ENCODE measurements at regions not wholly inside any gene's neighbourhood (a gene's known extent, or its start where the extent isn't known, plus 50 kb on each side); places are given as distances from the start of the nearest gene placed in this dataset.

DNA sequence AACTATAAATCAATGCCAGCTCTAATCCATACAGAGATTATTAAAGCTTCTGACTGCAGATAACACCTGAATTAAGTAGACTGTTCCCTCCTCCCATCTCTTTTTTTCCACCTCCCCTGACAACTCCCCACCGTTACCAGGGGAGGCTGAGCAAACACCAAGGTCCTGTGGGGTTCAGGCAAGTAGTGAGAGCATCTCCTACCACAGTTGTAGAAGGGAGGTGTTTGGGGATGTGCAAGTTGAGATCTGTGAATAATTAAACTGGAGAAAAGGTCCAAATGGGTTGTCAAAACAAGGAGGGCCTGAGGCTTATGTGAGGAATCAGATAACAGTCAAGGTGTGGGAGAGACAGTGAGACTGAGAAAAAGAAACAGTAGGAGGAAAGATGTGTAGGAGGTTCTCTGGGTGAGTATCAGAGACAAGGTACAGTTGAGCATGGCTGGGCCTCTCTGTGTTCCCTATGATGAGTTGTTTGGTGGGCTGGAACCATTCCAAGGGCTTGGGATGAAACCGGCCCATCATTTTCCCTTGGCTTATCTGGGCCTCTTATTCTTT is 194.6 kb downstream of the CYRIA start:
- Mint-ChIP-seq H3K4me3 (no peak overlapping the region), H3K9me3 (no peaks in the 10 kb centered on the region), H3K4me1 (no peaks in the 10 kb centered on the region), H3K27me3 (peaks cover 3% of the 10 kb centered on the region), H3K27ac (no peak overlapping the region), H3K36me3 (ENCODE audit: low read depth) (no peaks in the 10 kb centered on the region)
- intact Hi-C loops (cut with micrococcal nuclease), result no loop called here
- DNase-seq (no peak), ATAC-seq (ENCODE audit: low read depth) (no peak)
- ChIA-PET POLR2A (no interaction called here), CTCF (no interaction called here)
- TF ChIP-seq, protein P1, sequence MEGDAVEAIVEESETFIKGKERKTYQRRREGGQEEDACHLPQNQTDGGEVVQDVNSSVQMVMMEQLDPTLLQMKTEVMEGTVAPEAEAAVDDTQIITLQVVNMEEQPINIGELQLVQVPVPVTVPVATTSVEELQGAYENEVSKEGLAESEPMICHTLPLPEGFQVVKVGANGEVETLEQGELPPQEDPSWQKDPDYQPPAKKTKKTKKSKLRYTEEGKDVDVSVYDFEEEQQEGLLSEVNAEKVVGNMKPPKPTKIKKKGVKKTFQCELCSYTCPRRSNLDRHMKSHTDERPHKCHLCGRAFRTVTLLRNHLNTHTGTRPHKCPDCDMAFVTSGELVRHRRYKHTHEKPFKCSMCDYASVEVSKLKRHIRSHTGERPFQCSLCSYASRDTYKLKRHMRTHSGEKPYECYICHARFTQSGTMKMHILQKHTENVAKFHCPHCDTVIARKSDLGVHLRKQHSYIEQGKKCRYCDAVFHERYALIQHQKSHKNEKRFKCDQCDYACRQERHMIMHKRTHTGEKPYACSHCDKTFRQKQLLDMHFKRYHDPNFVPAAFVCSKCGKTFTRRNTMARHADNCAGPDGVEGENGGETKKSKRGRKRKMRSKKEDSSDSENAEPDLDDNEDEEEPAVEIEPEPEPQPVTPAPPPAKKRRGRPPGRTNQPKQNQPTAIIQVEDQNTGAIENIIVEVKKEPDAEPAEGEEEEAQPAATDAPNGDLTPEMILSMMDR (IDR thresholded peaks at IDR 0.05), result no peak

DNA sequence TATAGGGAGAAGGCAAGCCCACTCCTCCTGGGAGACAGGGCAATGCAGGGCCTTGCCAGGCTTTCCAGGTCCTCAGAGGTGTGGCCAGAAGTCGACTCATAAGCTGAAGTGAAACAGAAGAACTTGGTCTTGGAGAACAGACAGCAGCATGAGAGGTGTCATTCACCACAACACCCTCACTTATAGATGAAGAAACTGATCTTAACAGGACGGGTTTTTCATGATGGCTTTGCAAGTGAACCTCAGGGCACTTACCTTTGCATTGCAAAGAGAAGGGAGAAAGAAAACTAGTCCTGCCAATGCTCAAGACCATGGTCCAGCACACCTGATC is 198.8 kb downstream of the CYRIA start:
- H3K4me3 Mint-ChIP-seq, result no peak overlapping the region

GRCh38 chr2:16466133-16466820 is 199.4 kb downstream of the CYRIA start:
- H3K4me3 Mint-ChIP-seq, result no peak overlapping the region
- TF ChIP-seq, protein P1 (IDR thresholded peaks at IDR 0.05), result no peak
- H3K27me3 Mint-ChIP-seq, result peaks cover 11% of the 10 kb centered on the region
- intact Hi-C loops (cut with micrococcal nuclease), result no loop called here
- no peak overlapping the region for H3K27ac Mint-ChIP-seq
- POLR2A ChIA-PET, result no interaction called here
- no peaks in the 10 kb centered on the region for H3K36me3 Mint-ChIP-seq (ENCODE audit: low read depth)
- DNase-seq (no peak), ATAC-seq (ENCODE audit: low read depth) (no peak)
- no peaks in the 10 kb centered on the region for H3K4me1 Mint-ChIP-seq
- CTCF ChIA-PET, result no interaction called here
- no peaks in the 10 kb centered on the region for H3K9me3 Mint-ChIP-seq

More for the DNA sequence above, 198.8 kb downstream of the CYRIA start:
- no peaks in the 10 kb centered on the region for H3K4me1 Mint-ChIP-seq
- intact Hi-C loops (cut with micrococcal nuclease), result no loop called here
- no peaks in the 10 kb centered on the region for H3K9me3 Mint-ChIP-seq
- peaks cover 11% of the 10 kb centered on the region for H3K27me3 Mint-ChIP-seq
- POLR2A ChIA-PET, result no interaction called here
- CTCF ChIA-PET, result no interaction called here
- TF ChIP-seq, protein P1 (IDR thresholded peaks at IDR 0.05), result no peak
- no peaks in the 10 kb centered on the region for H3K36me3 Mint-ChIP-seq (ENCODE audit: low read depth)
- ATAC-seq (ENCODE audit: low read depth), result no peak
- DNase-seq, result no peak
- no peak overlapping the region for H3K27ac Mint-ChIP-seq

GRCh38 chr2:16464641-16465040 is 201.0 kb downstream of the CYRIA start:
- TF ChIP-seq, protein P1 (IDR thresholded peaks at IDR 0.05), result no peak
- ChIA-PET CTCF (no interaction called here), POLR2A (no interaction called here)
- intact Hi-C loops (cut with micrococcal nuclease), result no loop called here
- no peaks in the 10 kb centered on the region for H3K9me3 Mint-ChIP-seq
- no peaks in the 10 kb centered on the region for H3K4me1 Mint-ChIP-seq
- peaks cover 10% of the 10 kb centered on the region for H3K27me3 Mint-ChIP-seq
- DNase-seq, result no peak
- H3K36me3 Mint-ChIP-seq (ENCODE audit: low read depth), result no peaks in the 10 kb centered on the region
- ATAC-seq (ENCODE audit: low read depth), result no peak
- no peak overlapping the region for H3K4me3 Mint-ChIP-seq
- H3K27ac Mint-ChIP-seq, result no peak overlapping the region

DNA sequence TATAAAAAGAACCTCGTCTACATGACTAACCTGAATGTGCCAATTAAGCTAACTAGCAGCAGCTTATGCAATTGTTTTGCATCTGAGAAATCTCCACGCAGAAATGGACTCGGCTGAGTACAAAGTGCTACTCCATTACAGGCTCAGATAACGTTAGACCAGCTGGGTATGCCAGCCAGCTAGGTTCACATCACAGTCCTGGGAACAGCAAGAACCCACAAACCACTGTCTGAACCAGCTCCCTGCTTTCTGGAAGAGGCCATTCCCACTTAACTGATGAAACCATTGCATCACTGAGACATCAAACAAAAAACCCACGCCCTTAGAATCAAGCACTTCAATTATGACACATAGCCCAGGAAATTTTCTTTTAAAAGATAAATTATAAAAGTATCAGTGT is 202.7 kb downstream of the CYRIA start:
- ATAC-seq (ENCODE audit: low read depth) (no peak), DNase-seq (no peak)
- TF ChIP-seq, protein P1 (IDR thresholded peaks at IDR 0.05), result no peak
- POLR2A ChIA-PET, result no interaction called here
- intact Hi-C loops (cut with micrococcal nuclease), result no loop called here
- H3K4me3 Mint-ChIP-seq, result no peak overlapping the region
- no peak overlapping the region for H3K27ac Mint-ChIP-seq
- CTCF ChIA-PET, result no interaction called here
- H3K4me1 Mint-ChIP-seq, result no peaks in the 10 kb centered on the region
- H3K36me3 Mint-ChIP-seq (ENCODE audit: low read depth), result no peaks in the 10 kb centered on the region
- no peaks in the 10 kb centered on the region for H3K9me3 Mint-ChIP-seq
- peaks cover 16% of the 10 kb centered on the region for H3K27me3 Mint-ChIP-seq

All from activated B cell treated with CpG ODN at 0.5 μM for 24 hours (primary cell).